Amygdala (tissue), 56 donors: ENCODE measurements at regions not wholly inside any gene's neighbourhood (a gene's known extent, or its start where the extent isn't known, plus 50 kb on each side); places are given as distances from the start of the nearest gene placed in this dataset.

Experiments
- DNase-seq, 56 donors: peaks; one replicate each; lab custom pipeline; 2025; lab: John Stamatoyannopoulos, UW

DNA sequence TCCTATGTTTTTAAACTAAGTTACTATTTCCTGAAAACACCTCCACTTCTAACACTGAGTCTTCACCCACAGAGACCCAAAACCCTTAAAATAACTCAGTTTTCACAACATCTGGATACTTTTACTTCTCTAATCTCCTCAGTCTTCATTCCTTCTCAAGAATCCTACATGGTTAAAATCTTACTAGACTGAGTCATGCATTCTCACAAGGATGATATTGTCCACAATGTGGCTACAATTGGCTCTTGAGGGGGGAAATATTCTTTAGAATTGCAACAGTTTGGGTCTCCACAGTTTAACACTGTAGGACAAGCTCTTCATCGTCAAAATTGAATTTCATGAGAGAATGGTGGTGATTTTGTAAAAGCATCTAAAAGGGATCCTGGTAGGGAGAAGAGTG lies 397.1 kb downstream of the SLITRK5 start:
- no peak for DNase-seq

DNA sequence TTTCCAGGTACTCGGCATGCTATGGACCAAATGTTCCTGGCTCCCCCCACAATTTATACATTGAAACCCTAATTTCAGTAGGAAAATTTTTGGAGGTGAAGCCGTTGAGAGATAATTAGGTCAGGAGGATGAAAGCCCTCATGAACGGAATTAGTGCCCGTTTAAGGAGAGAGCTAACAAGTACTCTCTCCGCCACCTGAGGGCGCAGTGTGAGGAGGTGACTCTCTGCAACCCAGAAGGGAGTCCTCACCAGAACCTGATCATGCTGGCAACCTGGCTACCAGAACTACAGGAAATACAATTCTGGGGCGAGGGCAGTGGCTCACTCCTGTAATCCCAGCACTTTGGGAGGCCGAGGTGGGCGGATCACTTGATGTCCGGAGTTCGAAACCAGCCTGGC lies 397.8 kb downstream of the SLITRK5 start:
- no peak for DNase-seq

DNA sequence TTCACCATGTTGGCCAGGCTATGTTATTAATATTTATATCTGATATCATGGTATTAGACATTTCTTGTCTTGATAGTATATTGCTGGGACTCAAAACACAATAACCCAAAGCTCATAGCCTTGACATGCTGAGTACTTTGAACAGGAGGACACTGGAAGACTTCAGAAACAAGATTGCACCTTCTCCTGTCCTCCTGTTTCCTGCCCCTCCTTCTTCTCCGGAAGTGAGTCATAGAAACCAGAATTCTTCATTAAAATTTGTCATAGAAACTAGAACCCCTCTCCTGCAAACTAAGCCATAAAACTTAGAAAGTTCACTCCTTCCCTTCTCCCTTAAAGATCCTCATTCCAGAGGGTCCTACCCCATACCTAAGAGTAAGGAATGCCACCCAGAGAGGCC lies 400.2 kb downstream of the SLITRK5 start:
- DNase-seq, result no peak

DNA sequence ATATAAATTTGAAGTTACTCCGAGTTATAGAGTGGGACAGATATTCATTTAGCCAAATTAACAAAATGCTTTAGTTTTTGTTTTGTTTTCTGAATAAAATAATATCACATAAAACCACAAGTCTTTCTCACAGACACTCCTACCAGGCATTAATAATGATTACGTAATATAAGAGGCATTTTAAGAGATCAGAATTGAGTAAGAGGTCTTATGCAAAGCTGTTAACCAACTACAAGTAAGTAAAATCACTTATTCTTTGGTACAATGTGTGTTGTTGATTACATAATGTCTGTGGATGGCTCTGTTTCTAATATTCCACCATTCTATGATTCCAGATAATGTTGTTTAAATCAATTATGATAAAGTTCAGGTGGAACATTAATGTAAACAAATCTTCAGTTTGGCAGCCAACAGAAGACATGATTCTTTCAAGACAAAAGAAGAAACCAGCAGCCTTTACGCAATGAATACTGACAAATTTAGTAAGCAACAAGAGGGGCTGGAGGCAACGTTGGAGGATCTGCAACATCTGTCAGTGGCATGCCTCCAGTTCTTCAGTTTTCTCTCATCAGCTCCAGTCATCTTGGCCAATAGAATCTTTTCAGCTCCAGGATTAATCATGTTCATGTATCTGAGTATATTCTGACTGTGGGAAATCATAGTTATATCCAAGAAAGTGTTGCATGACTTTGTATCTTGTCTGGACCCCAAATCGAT lies 403.8 kb downstream of the SLITRK5 start:
- no peak for DNase-seq

DNA sequence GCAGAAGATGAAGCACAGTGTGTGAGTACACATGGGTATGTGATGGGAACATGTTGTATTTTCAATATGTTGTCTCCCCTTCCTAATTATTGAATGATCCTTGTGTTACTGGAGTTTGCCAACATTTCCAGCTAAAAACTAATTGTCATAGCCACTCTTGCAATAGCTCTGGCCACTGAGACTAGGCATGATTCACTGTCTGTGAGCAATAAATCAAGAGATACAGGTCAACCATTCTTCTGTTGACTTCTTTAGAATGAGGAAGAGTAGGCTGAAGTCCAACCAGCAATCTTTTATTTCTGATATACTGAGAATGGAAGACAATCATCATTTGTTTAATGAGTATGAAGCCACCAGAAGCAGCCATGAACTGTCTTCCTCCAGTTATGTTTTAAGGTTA lies 413.9 kb downstream of the SLITRK5 start:
- DNase-seq, result no peak

DNA sequence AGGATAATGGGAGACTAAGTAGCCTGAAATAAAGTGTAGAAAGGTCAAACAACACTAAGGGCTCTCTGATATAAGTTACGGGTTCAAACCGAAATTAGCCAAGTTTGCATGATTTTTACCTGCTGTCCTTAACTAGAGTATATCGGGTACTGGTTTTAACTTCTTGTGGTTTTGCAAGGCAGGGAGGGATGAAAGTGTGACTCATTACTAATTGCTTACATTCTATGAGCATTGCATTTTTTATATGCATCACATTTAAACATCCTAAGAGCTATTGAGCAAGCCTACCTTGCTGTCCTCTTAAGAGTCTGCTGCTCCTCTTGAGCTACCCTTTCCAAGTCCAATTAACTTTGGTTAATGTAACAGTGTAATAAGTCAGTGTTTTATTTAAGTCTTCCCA lies 415.4 kb downstream of the SLITRK5 start:
- DNase-seq, result no peak

DNA sequence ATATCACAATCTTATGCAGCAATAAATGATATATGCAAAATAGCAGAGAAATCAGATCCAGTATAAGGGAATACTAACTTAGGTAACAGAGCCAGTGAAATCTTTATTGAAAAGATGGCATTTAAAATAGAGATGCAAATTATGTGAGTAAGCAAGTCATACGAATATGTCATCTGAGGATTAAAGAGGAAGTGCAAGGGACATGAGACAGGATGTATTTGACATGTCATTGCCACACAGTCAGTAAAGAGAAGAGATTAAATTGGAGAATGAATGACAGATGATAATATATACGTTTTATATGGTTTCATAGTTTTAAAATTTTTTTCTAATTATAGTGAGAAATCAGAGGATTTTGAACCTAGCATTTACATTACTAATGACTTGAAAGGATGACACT lies 426.4 kb downstream of the SLITRK5 start:
- no peak for DNase-seq

DNA sequence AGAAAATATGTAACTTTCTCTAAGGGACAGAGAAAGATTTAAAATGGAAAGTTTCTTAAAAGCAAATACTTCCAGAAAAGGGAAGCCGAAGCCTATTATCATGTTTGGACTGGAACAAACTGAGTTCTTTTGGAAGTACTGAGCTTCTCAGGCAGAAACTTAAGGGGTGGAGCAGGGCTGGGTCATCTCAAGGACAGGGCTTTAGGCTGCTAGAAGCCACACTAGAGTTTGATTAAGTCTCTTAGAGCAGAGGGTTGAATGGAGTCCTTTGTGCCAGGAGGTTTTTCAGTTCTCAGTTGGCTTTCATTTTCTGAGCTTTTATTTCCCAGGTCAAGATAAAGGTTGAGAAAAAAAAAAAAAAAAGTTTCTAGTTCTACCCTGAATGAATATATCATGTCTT lies 432.7 kb downstream of the SLITRK5 start:
- DNase-seq, result no peak

DNA sequence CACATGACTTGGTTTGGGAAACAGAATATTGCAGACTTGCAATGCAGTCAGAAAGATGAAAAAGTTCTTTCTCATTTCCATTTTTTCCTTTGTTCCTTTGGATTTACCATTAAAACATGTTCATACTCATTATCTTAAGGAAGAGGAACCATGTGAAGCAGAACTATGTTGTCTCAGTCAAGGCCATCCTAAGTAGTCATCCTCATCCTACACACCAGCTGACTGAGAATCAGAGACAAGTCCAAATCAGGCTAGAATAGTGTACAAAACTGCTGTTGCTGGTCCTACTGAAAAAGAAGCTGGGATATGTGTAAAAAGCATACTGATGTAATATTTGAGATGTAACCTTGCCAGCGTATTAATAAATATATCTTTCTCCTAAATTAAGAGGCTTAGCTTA lies 433.4 kb downstream of the SLITRK5 start:
- no peak for DNase-seq

DNA sequence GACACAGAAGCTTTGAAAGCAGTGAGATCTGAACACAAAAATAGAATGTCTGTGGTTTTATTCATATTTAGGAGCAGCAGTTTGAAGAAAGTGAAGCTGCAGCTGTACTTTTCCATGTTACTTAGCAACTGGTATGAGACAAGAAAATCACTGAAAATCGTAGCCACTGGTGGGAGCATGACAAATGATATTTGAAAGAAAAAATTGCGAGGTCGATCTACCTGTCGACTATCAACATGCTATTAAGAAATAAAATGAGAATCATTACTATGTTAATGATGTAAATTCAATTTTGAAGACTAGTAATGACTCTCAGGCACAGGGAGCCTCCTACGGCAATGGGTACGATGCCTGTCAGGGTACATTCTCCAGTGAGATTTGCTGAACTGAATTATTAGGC lies 436.4 kb downstream of the SLITRK5 start:
- peak in 2 of 56 donors; percentile 1 to 7 for DNase-seq

DNA sequence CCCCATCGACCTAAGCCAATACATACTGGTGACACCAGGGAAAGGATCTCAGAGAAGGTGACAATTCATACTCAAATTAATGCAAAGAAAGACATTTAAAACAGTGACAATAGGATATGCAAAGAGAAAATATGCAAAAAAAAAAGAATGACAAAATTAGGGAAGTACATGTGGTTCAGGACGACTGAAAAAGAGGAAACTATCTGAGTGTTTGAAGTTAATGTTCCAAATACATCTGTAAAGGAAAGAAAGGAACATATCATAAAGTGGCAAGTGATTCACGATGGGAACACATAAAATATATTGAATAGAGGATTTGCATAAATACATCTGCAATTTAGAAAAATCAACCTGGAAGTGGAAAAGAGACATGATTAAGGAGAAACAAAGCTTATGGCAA lies 441.4 kb downstream of the SLITRK5 start:
- DNase-seq, result no peak

DNA sequence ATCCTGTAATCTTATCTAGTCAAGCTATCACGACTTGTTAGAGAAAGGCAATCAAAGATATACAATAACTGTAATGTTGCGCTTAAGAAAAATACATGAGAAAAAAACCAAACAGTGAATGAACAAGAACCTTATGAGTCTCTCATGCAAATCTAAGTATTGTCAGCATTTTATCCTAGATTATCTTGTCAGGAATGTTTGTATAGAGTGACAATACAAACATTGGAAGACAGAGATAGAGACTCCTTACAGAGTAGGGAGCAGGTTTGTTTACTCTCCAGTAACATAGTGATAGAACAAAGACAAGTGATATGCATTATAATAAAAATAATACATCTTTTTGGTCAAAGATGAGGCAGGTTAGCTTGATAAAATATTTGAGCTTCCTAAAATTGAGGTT lies 444.8 kb downstream of the SLITRK5 start:
- no peak for DNase-seq

DNA sequence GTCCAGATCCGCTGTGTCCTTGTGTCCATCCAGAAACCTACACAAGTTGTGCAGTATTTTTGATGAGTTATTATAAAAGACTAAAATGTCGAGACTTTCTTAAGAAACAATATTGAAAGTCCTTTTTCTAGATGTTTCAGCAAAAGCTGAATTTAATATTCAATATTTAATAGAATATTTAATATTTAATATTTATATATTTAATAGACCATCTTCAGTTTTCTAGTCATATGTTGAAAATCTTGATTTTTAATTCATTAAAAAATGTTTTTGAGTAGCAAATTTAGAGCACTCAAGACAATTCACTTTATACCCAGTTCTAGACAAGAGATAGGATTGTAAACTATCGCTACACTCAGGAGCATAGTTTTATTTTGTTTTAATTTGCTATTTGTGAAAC lies 447.8 kb downstream of the SLITRK5 start:
- DNase-seq, result no peak

DNA sequence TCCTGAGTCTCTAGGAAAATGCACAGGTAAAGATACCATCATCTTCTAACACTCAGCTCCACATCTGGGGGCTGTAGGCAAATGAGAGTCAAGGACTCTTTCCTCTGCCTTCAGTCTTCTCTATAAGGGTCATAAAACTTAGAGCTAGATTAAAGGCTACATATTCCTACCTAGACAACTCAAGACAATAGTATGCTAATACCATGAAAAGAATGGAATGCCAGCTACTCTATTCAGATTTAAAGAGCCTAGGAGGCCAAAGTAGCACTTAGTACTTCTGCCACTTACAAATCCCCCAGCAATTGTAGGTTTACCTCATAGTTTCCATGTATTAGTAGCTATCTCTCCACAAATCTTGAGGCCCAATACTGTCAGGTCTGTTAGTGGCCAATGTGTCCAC lies 453.0 kb downstream of the SLITRK5 start:
- no peak for DNase-seq

DNA sequence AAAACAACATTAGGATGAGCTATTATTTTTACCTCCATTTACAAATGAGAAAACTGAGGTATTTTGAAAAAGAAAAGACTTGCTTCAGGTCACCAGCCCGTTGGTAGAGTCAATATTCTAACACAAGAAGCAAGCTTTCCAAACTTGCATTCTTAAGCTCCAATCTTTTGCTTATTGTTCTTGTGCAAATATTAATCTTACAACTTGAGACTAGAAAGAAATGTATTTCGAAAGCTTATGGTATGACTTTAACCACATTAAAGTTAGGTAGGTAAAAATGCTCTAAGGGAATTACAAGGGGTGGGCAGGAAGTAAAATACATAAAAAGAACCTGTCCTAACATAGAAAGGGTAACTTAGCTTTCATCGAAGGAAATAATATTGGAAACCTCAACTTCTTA lies 453.9 kb downstream of the SLITRK5 start:
- no peak for DNase-seq

DNA sequence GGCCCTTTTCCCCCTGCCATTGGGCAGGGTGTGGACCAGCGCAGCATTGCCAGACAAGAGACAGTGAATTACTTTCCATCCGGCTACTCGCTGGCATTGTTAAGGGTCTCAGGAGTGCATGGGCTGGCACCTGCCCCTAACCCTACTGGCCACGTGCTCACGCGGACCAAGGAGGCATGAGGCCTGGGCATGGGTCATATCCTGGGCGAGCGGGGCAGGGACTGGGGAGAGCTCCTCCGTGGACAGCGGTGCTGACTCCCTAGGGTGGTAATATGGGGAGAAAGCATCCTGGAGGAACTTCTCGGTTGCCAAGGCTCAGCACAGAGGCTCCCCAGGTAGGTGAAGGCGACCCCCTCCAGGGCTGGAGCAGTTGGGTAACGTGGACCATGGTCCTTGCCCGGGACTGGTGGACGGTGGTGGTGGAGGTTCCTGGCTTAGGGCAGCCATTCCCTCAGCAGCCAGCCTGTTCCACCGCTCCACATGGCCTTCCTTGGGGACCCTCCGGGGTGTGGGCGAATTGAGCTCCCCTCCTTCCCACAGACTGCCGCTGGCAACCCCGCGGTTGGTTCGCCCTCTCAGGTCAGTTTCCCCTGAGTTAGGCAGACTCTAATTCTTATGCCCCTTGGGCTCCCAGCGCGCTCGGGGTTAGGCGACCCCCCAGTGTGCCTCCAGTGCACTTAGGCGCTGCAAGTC lies 465.1 kb downstream of the SLITRK5 start:
- DNase-seq, result no peak

DNA sequence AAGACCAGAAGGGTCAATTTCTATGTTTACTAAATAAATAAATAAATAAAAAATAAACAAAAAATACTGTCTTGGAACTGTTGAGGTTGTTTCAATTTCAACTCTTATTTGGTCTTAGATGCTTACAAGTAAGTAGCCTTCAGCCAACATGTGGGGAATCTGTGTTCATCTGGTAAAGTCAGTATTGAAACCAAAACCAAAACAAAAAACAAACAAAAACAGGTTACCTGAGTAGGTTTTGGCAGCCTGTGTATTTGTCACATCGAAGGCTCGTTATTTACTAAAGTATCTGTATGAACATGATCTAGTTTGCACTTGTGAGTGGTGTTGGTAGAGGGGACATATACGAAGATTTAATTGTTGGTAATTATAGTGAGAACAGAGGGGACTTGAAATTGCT lies 471.5 kb downstream of the SLITRK5 start:
- no peak for DNase-seq

DNA sequence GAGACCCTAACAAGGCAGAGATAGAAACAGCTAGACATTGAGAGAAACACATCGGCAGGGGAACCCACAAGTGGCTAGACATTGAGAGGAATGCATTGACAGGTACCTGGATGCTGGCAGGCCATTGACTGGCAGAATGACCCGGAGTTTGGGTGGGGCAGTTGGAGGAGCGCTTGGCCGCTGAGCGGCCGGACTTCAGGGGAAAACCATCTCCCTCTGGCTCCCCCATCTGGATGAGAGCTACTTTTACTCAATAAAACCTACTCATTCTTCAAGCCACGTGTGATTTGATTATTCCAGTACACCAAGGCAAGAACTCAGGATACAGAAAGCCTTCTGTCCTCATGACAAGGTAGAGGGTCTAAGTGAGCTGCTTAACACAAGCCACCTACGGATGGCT lies 473.4 kb downstream of the SLITRK5 start:
- no peak for DNase-seq

DNA sequence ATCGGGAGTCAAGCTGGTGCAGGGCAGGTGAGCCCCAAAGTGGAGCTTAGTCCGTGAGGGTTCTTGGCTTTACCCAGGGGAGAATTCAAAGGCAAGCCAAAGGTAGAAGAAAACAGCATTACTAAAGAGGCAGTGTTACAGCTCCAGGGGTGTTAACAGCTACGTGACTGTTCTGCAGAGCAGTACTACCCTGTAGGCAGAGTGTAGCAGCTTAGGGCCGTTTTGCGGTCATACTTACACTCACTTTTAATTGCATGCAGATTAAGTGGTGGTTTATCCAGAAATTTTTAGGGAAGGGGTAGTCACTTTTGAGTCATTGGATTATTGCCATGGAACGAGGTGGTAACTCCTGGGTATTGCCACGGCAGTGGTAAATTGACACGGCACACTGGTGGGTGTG lies 482.2 kb downstream of the SLITRK5 start:
- DNase-seq, result no peak

DNA sequence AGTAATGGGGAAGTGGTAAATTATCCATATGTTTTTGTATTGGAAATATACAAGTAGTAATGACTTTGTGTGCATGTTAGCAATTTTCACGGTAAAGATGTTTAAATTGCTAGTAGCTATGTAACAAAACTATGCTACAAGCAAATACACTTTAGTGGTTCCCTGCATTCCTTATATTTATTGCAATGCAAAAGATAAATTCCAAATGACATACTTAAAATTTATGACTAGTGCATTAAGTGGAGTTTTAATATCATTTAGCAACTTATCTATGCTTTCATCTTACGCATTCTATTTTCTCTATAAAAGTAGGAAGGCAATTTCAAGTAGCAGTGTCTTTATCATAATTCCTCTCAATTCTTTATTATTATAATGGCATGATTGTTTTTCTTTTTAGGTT lies 482.8 kb downstream of the SLITRK5 start:
- DNase-seq, result no peak

DNA sequence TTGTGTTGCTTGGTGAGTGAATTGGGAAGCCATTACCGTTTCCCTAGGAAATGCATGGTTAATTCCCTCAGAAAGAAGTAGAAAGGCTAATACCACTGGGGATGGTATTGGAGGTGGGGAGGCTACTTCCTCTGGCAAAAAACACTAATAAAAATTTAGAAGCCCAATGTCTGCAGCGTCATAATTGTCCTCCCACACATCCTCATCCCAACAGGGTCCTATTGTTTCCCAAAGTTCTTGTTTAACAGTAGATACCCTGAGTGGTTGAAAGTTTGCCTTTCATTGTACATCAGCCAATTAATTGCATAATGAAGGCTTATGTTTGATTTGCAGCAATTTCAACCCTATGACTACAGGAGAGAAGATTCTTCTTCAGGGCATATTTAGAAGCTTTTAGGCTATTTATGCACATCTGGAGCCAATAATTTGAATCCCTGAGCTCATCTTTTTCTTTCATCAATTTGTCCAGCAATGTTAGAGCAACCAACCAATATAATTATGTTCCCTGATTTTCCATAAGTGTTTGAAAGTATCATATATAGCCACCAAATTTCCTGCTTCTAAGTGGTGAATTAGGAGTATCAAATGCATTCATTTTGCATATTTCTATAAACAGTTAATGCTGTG lies 491.0 kb downstream of the SLITRK5 start:
- DNase-seq, result no peak

DNA sequence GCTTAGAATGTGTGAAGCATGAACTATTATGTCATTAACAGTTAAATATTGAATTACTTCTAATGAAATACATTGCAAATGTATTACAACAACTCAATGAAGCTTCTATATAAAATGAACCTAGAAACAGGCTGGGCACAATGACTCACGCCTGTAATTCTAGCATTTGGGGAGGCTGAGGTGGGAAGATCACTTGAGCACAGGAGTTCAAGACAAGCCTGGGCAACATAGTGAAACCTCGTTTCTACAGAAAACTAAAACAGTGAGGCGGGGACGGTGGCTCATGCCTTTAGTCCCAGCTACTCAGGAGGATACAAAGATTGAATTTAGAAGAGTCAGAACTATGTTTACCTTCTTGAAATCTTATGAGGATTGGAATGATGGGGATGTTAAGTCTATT lies 505.1 kb downstream of the SLITRK5 start:
- no peak for DNase-seq
